ENCODE measurements at regions not wholly inside any gene's neighbourhood (a gene's known extent, or its start where the extent isn't known, plus 50 kb on each side); places are given as distances from the start of the nearest gene placed in this dataset.

GRCh38 chr18:7394050-7394659 is 163.3 kb downstream of the LRRC30 start:
- ChIA-PET CTCF (no interaction called here), POLR2A (no interaction called here)
- Histone ChIP-seq H3K9me3 (ENCODE audit: control insufficient read depth, insufficient read depth, low read depth, low read length) (no peaks in the 10 kb centered on the region), H3K27ac (ENCODE audit: extremely low read depth, low read depth, low read length) (no peak overlapping the region), H3K4me3 (ENCODE audit: low read depth, low read length) (no peak overlapping the region), H3K4me1 (ENCODE audit: control insufficient read depth, insufficient read depth, low read length) (no peaks in the 10 kb centered on the region), H3K36me3 (ENCODE audit: control insufficient read depth in 2 of 2, insufficient read depth in 1 of 2, low read length in 2 of 2) (no peaks in the 10 kb centered on the region)
- TF ChIP-seq ZNF660 (tag by site-specific recombination; IDR thresholded peaks at IDR 0.05) (no peak), PATZ1 (tag by site-specific recombination; IDR thresholded peaks at IDR 0.05) (no peak), SALL2 (tag by site-specific recombination; IDR thresholded peaks at IDR 0.05; ENCODE audit: borderline replicate concordance) (no peak), ZBTB7A (tag by site-specific recombination; IDR thresholded peaks at IDR 0.05; ENCODE audit: low read depth) (no peak)

- CTCF ChIA-PET, result interaction anchor here (1.1 kb wide), 1 partner anchor 171 kb away, joined by 3 read pairs; the partner anchor contains the start of gene PTPRM
- Histone ChIP-seq H3K36me3 (ENCODE audit: control insufficient read depth in 2 of 2, insufficient read depth in 1 of 2, low read length in 2 of 2) (no peaks in the 10 kb centered on the region), H3K4me3 (ENCODE audit: low read depth, low read length) (no peak overlapping the region), H3K4me1 (ENCODE audit: control insufficient read depth, insufficient read depth, low read length) (no peaks in the 10 kb centered on the region), H3K9me3 (ENCODE audit: control insufficient read depth, insufficient read depth, low read depth, low read length) (no peaks in the 10 kb centered on the region), H3K27ac (ENCODE audit: extremely low read depth, low read depth, low read length) (no peak overlapping the region)
- POLR2A ChIA-PET, result no interaction called here
- TF ChIP-seq ZNF37A (tag by site-specific recombination; IDR thresholded peaks at IDR 0.05) (no peak), INSM2 (tag by site-specific recombination; IDR thresholded peaks at IDR 0.05) (no peak), ZNF639 (tag by site-specific recombination; IDR thresholded peaks at IDR 0.05) (no peak), SP3 (tag by site-specific recombination; IDR thresholded peaks at IDR 0.05) (no peak), ZNF354C (tag by site-specific recombination; IDR thresholded peaks at IDR 0.05; ENCODE audit: borderline replicate concordance, low read depth) (no peak)
Observed at GRCh38 chr18:7395566-7395965, 164.7 kb downstream of the LRRC30 start.

- Histone ChIP-seq H3K4me3 (ENCODE audit: low read depth, low read length) (no peak overlapping the region), H3K4me1 (ENCODE audit: control insufficient read depth, insufficient read depth, low read length) (no peaks in the 10 kb centered on the region), H3K36me3 (ENCODE audit: control insufficient read depth in 2 of 2, insufficient read depth in 1 of 2, low read length in 2 of 2) (no peaks in the 10 kb centered on the region), H3K27ac (ENCODE audit: extremely low read depth, low read depth, low read length) (no peak overlapping the region), H3K9me3 (ENCODE audit: control insufficient read depth, insufficient read depth, low read depth, low read length) (no peaks in the 10 kb centered on the region)
- ChIA-PET CTCF (no interaction called here), POLR2A (no interaction called here)
- TF ChIP-seq OSR2 (tag by site-specific recombination; IDR thresholded peaks at IDR 0.05) (no peak), ZBTB44 (tag by site-specific recombination; IDR thresholded peaks at IDR 0.05) (no peak), ZNF707 (tag by site-specific recombination; IDR thresholded peaks at IDR 0.05) (no peak), FEZF1 (tag by site-specific recombination; IDR thresholded peaks at IDR 0.05) (no peak), SETDB1 (IDR thresholded peaks at IDR 0.05; ENCODE audit: insufficient read length, low read length) (no peak), ZBTB10 (tag by site-specific recombination; IDR thresholded peaks at IDR 0.05) (no peak), ZNF169 (tag by site-specific recombination; IDR thresholded peaks at IDR 0.05) (no peak), ZNF580 (tag by site-specific recombination; IDR thresholded peaks at IDR 0.05) (no peak), GLIS1 (tag by site-specific recombination; IDR thresholded peaks at IDR 0.05) (no peak)
Observed at GRCh38 chr18:7413906-7414305, 153.2 kb upstream of the PTPRM start.

Data from HEK293 (cell line).